HepG2 (cell line): ENCODE measurements at regions not wholly inside any gene's neighbourhood (a gene's known extent, or its start where the extent isn't known, plus 50 kb on each side); places are given as distances from the start of the nearest gene placed in this dataset.

ENCODE experiments used
- CEBPB ChIP-seq: IDR thresholded peaks from 2 replicates; pipeline ENCODE4 v1.6.1; 2011; ENCODE audit warnings: low read depth, low read length, improper control_type of control experiment, borderline replicate concordance
- FOXM1 ChIP-seq: sonication (generic); formaldehyde crosslinking; IDR thresholded peaks from 2 replicates; pipeline ENCODE4 v1.5.0; 2020; ENCODE audit warnings: missing genetic modification reagents
- GPN1 ChIP-seq: sonication (generic); formaldehyde crosslinking; IDR thresholded peaks from 2 replicates; pipeline ENCODE4 v1.5.1; 2020; ENCODE audit warnings: missing genetic modification reagents, borderline replicate concordance
- JUN ChIP-seq: sonication (generic); formaldehyde crosslinking; IDR thresholded peaks from 2 replicates; pipeline ENCODE4 v1.4.0; 2020; ENCODE audit warnings: mild to moderate bottlenecking, missing genetic modification reagents
- KLF15 ChIP-seq: sonication (generic); formaldehyde crosslinking; IDR thresholded peaks from 2 replicates; pipeline ENCODE4 v1.8.1; 2023; ENCODE audit warnings: borderline replicate concordance, mild to moderate bottlenecking, inconsistent platforms, missing genetic modification reagents, mixed read lengths
- POLR2A ChIP-seq, 2 experiments: IDR thresholded peaks; 2 replicates each; pipeline ENCODE4 v1.6.1; 2011; ENCODE audit warnings: low read depth in 2 of 2, low read length in 2 of 2, mild to moderate bottlenecking in 1 of 2, moderate library complexity in 1 of 2; ENCODE audit not compliant: insufficient read depth in 1 of 2
- POLR2AphosphoS5 ChIP-seq: IDR thresholded peaks from 2 replicates; pipeline ENCODE4 v1.6.1; 2012; ENCODE audit warnings: low read depth, low read length
- RCOR2 ChIP-seq: IDR thresholded peaks from 2 replicates; pipeline ENCODE4 v1.6.1; 2016; ENCODE audit warnings: missing biosample characterization, missing genetic modification reagents
- TCF7L2 ChIP-seq: IDR thresholded peaks from 2 replicates; pipeline ENCODE4 v1.6.1; 2011; ENCODE audit warnings: mild to moderate bottlenecking, low read depth, low read length, moderate library complexity
- ZSCAN31 ChIP-seq: sonication (generic); formaldehyde crosslinking; IDR thresholded peaks from 2 replicates; pipeline ENCODE4 v1.5.0; 2020; ENCODE audit warnings: low read depth, mild to moderate bottlenecking, missing genetic modification reagents
- TF ChIP-seq, protein P1 (sequence below): sonication (generic); formaldehyde crosslinking; IDR thresholded peaks from 2 replicates; pipeline ENCODE4 v1.5.0; 2020; ENCODE audit warnings: mild to moderate bottlenecking, missing genetic modification reagents, moderate library complexity
- TF ChIP-seq, protein P2 (sequence below): IDR thresholded peaks from 2 replicates; pipeline ENCODE4 v1.6.1; 2012; ENCODE audit warnings: inconsistent platforms

DNA sequence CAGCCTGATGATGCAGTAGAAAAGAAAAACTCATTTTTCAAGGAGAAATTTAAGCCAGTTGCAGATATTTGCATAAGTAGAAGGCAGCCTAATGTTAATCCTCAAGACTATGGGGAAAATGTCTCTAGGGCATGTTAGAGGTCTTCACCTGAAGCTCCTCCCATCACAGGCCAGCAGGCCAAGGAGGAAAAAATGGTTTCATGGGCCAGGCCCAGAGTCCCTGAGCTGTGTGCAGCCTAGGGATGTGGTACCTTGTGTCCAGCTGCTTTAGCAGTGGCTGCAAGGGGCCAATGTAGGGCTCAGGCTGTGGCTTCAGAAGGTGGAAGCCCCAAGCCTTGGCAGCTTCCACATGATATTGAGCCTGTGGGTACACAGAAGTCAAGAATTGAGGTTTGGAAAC lies 1946.7 kb upstream of the FLRT2 start:
- TF ChIP-seq POLR2AphosphoS5 (no peak), KLF15 (CRISPR knock-in tag) (no peak), FOXM1 (no peak), ZSCAN31 (CRISPR knock-in tag) (no peak), CEBPB (no peak), RCOR2 (CRISPR knock-in tag) (no peak), TCF7L2 (no peak), POLR2A (IDR thresholded peaks at IDR 0.05; ENCODE audit: insufficient read depth in 1 of 2, low read depth in 2 of 2, low read length in 2 of 2) (no peak), GPN1 (CRISPR knock-in tag) (no peak), JUN (CRISPR knock-in tag) (no peak)
- TF ChIP-seq, protein P1, sequence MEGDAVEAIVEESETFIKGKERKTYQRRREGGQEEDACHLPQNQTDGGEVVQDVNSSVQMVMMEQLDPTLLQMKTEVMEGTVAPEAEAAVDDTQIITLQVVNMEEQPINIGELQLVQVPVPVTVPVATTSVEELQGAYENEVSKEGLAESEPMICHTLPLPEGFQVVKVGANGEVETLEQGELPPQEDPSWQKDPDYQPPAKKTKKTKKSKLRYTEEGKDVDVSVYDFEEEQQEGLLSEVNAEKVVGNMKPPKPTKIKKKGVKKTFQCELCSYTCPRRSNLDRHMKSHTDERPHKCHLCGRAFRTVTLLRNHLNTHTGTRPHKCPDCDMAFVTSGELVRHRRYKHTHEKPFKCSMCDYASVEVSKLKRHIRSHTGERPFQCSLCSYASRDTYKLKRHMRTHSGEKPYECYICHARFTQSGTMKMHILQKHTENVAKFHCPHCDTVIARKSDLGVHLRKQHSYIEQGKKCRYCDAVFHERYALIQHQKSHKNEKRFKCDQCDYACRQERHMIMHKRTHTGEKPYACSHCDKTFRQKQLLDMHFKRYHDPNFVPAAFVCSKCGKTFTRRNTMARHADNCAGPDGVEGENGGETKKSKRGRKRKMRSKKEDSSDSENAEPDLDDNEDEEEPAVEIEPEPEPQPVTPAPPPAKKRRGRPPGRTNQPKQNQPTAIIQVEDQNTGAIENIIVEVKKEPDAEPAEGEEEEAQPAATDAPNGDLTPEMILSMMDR (CRISPR knock-in tag), result no peak
- TF ChIP-seq, protein P2, sequence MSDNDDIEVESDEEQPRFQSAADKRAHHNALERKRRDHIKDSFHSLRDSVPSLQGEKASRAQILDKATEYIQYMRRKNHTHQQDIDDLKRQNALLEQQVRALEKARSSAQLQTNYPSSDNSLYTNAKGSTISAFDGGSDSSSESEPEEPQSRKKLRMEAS, result no peak
